ENCODE measurements at regions not wholly inside any gene's neighbourhood (a gene's known extent, or its start where the extent isn't known, plus 50 kb on each side); places are given as distances from the start of the nearest gene placed in this dataset.

GRCh38 chr5:68499987-68500386 is 284.4 kb downstream of the PIK3R1 start:
- TF ChIP-seq ZNF274 (IDR thresholded peaks at IDR 0.05; ENCODE audit: low read depth, low read length), result no peak
- H3K4me3 ChIP-seq (ENCODE audit: low read length), result no peak overlapping the region

- TF ChIP-seq ZNF274 (IDR thresholded peaks at IDR 0.05; ENCODE audit: low read depth, low read length), result no peak
- no peak overlapping the region for H3K4me3 ChIP-seq (ENCODE audit: low read length)
These were observed 285.3 kb downstream of the PIK3R1 start for GRCh38 chr5:68500813-68501212.

GRCh38 chr5:68502531-68502930 is 287.0 kb downstream of the PIK3R1 start:
- no peak for TF ChIP-seq ZNF274 (IDR thresholded peaks at IDR 0.05; ENCODE audit: low read depth, low read length)
- H3K4me3 ChIP-seq (ENCODE audit: low read length), result no peak overlapping the region

GRCh38 chr5:68504306-68504705 is 288.8 kb downstream of the PIK3R1 start:
- no peak overlapping the region for H3K4me3 ChIP-seq (ENCODE audit: low read length)
- TF ChIP-seq ZNF274 (IDR thresholded peaks at IDR 0.05; ENCODE audit: low read depth, low read length), result no peak

- no peak for TF ChIP-seq ZNF274 (IDR thresholded peaks at IDR 0.05; ENCODE audit: low read depth, low read length)
- H3K4me3 ChIP-seq (ENCODE audit: low read length), result no peak overlapping the region
These were observed 290.6 kb downstream of the PIK3R1 start for GRCh38 chr5:68505917-68506860.

- H3K4me3 ChIP-seq (ENCODE audit: low read length), result no peak overlapping the region
- TF ChIP-seq ZNF274 (IDR thresholded peaks at IDR 0.05; ENCODE audit: low read depth, low read length), result no peak
These were observed 300.0 kb downstream of the PIK3R1 start for GRCh38 chr5:68515514-68515913.

- TF ChIP-seq ZNF274 (IDR thresholded peaks at IDR 0.05; ENCODE audit: low read depth, low read length), result no peak
- no peak overlapping the region for H3K4me3 ChIP-seq (ENCODE audit: low read length)
These were observed 302.7 kb downstream of the PIK3R1 start for GRCh38 chr5:68518286-68518685.

- TF ChIP-seq ZNF274 (IDR thresholded peaks at IDR 0.05; ENCODE audit: low read depth, low read length), result no peak
- H3K4me3 ChIP-seq (ENCODE audit: low read length), result no peak overlapping the region
These were observed 303.6 kb downstream of the PIK3R1 start for GRCh38 chr5:68519143-68519542.

- TF ChIP-seq ZNF274 (IDR thresholded peaks at IDR 0.05; ENCODE audit: low read depth, low read length), result no peak
- no peak overlapping the region for H3K4me3 ChIP-seq (ENCODE audit: low read length)
These were observed 306.2 kb downstream of the PIK3R1 start for GRCh38 chr5:68521776-68522175.

- H3K4me3 ChIP-seq (ENCODE audit: low read length), result no peak overlapping the region
- no peak for TF ChIP-seq ZNF274 (IDR thresholded peaks at IDR 0.05; ENCODE audit: low read depth, low read length)
These were observed 307.3 kb downstream of the PIK3R1 start for GRCh38 chr5:68522863-68523262.

GRCh38 chr5:68528821-68529273 is 313.3 kb downstream of the PIK3R1 start:
- H3K4me3 ChIP-seq (ENCODE audit: low read length), result no peak overlapping the region
- TF ChIP-seq ZNF274 (IDR thresholded peaks at IDR 0.05; ENCODE audit: low read depth, low read length), result no peak

GRCh38 chr5:68529581-68529980 is 314.0 kb downstream of the PIK3R1 start:
- no peak overlapping the region for H3K4me3 ChIP-seq (ENCODE audit: low read length)
- TF ChIP-seq ZNF274 (IDR thresholded peaks at IDR 0.05; ENCODE audit: low read depth, low read length), result no peak

- TF ChIP-seq ZNF274 (IDR thresholded peaks at IDR 0.05; ENCODE audit: low read depth, low read length), result no peak
- no peak overlapping the region for H3K4me3 ChIP-seq (ENCODE audit: low read length)
These were observed 316.4 kb downstream of the PIK3R1 start for GRCh38 chr5:68531970-68532369.

GRCh38 chr5:68533051-68533450 is 317.5 kb downstream of the PIK3R1 start:
- H3K4me3 ChIP-seq (ENCODE audit: low read length), result no peak overlapping the region
- TF ChIP-seq ZNF274 (IDR thresholded peaks at IDR 0.05; ENCODE audit: low read depth, low read length), result no peak

GRCh38 chr5:68533571-68534084 is 318.1 kb downstream of the PIK3R1 start:
- no peak for TF ChIP-seq ZNF274 (IDR thresholded peaks at IDR 0.05; ENCODE audit: low read depth, low read length)
- H3K4me3 ChIP-seq (ENCODE audit: low read length), result no peak overlapping the region

Data from GM08714 (cell line).